Mesenchymal stem cell (in vitro differentiated cells and primary cell): ENCODE measurements at regions not wholly inside any gene's neighbourhood (a gene's known extent, or its start where the extent isn't known, plus 50 kb on each side); places are given as distances from the start of the nearest gene placed in this dataset.

Source experiments
- DNase-seq: peaks from one replicate; pipeline ENCODE4 v3.0.0-alpha.2; 2013
- H2AFZ ChIP-seq: one replicate; pipeline ENCODE4 v1.6.1; 2013; ENCODE audit warnings: low read depth, mild to moderate bottlenecking, control low read depth, inconsistent platforms, low read length, moderate library complexity
- H2AK5ac ChIP-seq: 2 replicates; pipeline ENCODE4 v1.6.1; 2013; ENCODE audit warnings: low read length, moderate library complexity, mild to moderate bottlenecking, inconsistent platforms; ENCODE audit not compliant: severe bottlenecking
- H2BK120ac ChIP-seq: one replicate; pipeline ENCODE4 v1.6.1; 2013; ENCODE audit warnings: low read depth, mild to moderate bottlenecking, inconsistent platforms, low read length, moderate library complexity
- H2BK12ac ChIP-seq, 2 experiments: one replicate each; pipeline ENCODE4 v1.6.1; 2013; ENCODE audit warnings: inconsistent platforms in 2 of 2, low read length in 2 of 2, mild to moderate bottlenecking in 2 of 2, moderate library complexity in 2 of 2, control low read depth in 1 of 2
- H2BK15ac ChIP-seq: one replicate; pipeline ENCODE4 v1.6.1; 2013; ENCODE audit warnings: mild to moderate bottlenecking, low read depth, inconsistent platforms; ENCODE audit not compliant: poor library complexity, severe bottlenecking
- H2BK5ac ChIP-seq: 2 replicates; pipeline ENCODE4 v1.6.1; 2013; ENCODE audit warnings: low read depth, mild to moderate bottlenecking, low read length, control low read depth, inconsistent platforms; ENCODE audit not compliant: poor library complexity, severe bottlenecking
- H3K14ac ChIP-seq, 2 experiments: one replicate each; pipeline ENCODE4 v1.6.1; 2013; ENCODE audit warnings: inconsistent platforms in 2 of 2, low read length in 2 of 2, control low read depth in 1 of 2, mild to moderate bottlenecking in 1 of 2, moderate library complexity in 1 of 2
- H3K18ac ChIP-seq, 2 experiments: one replicate each; pipeline ENCODE4 v1.6.1; 2013; ENCODE audit warnings: inconsistent platforms in 2 of 2, low read length in 2 of 2, control low read depth in 1 of 2, low read depth in 1 of 2, mild to moderate bottlenecking in 1 of 2
- H3K23ac ChIP-seq, 2 experiments: one replicate each; pipeline ENCODE4 v1.6.1; 2013; ENCODE audit warnings: inconsistent platforms in 2 of 2, low read length in 2 of 2, mild to moderate bottlenecking in 2 of 2, moderate library complexity in 2 of 2, control low read depth in 1 of 2
- H3K27ac ChIP-seq: 2 replicates; pipeline ENCODE4 v1.5.1; 2013; ENCODE audit warnings: mild to moderate bottlenecking, moderate library complexity, low read length, control low read depth, inconsistent platforms; ENCODE audit not compliant: poor library complexity, severe bottlenecking
- H3K27me3 ChIP-seq, 2 experiments: 2 replicates each; pipeline versions ENCODE4 v1.6.1 to v1.7.0; 2013; ENCODE audit warnings: low read length in 2 of 2, mild to moderate bottlenecking in 2 of 2, moderate library complexity in 2 of 2, control low read depth in 1 of 2, inconsistent platforms in 1 of 2; ENCODE audit not compliant: control insufficient read depth in 1 of 2, insufficient read depth in 1 of 2
- H3K36me3 ChIP-seq, 2 experiments: 2 replicates each; pipeline versions ENCODE4 v1.6.1 to v1.7.0; 2013; ENCODE audit warnings: low read length in 2 of 2, control low read depth in 1 of 2, inconsistent platforms in 1 of 2, low read depth in 1 of 2, mild to moderate bottlenecking in 1 of 2; ENCODE audit not compliant: insufficient read depth in 2 of 2, control insufficient read depth in 1 of 2
- H3K4ac ChIP-seq, 2 experiments: one replicate each; pipeline ENCODE4 v1.6.1; 2013; ENCODE audit warnings: inconsistent platforms in 2 of 2, low read length in 2 of 2, mild to moderate bottlenecking in 2 of 2, moderate library complexity in 2 of 2, control low read depth in 1 of 2, low read depth in 1 of 2
- H3K4me1 ChIP-seq: 2 replicates; pipeline ENCODE4 v1.6.1; 2013; ENCODE audit warnings: low read depth, low read length, control low read depth; ENCODE audit not compliant: control insufficient read depth, insufficient read depth
- H3K4me2 ChIP-seq: 2 replicates; pipeline ENCODE4 v1.6.1; 2013; ENCODE audit warnings: low read length, mild to moderate bottlenecking, inconsistent platforms; ENCODE audit not compliant: poor library complexity, severe bottlenecking
- H3K4me3 ChIP-seq, 2 experiments: 2 replicates each; pipeline versions ENCODE4 v1.5.1 to v1.7.0; 2013; ENCODE audit warnings: low read length in 2 of 2, mild to moderate bottlenecking in 2 of 2, control low read depth in 1 of 2, low read depth in 1 of 2; ENCODE audit not compliant: insufficient read depth in 1 of 2
- H3K79me1 ChIP-seq: replicated peaks from 2 replicates; pipeline ENCODE4 v1.6.1; 2013; ENCODE audit warnings: mild to moderate bottlenecking, control low read depth, low read length, inconsistent platforms; ENCODE audit not compliant: poor library complexity, severe bottlenecking
- H3K9ac ChIP-seq: 2 replicates; pipeline ENCODE4 v1.7.0; 2013; ENCODE audit warnings: mild to moderate bottlenecking, low read length, moderate library complexity
- H3K9me3 ChIP-seq: 2 replicates; pipeline ENCODE4 v1.7.0; 2013; ENCODE audit warnings: mild to moderate bottlenecking, low read length; ENCODE audit not compliant: control insufficient read depth
- H4K8ac ChIP-seq: one replicate; pipeline ENCODE4 v1.6.1; 2013; ENCODE audit warnings: inconsistent platforms, mild to moderate bottlenecking, low read length, moderate library complexity
- H4K91ac ChIP-seq: one replicate; pipeline ENCODE4 v1.6.1; 2013; ENCODE audit warnings: mild to moderate bottlenecking, low read length, inconsistent platforms
- WGBS: methylation state at CpG from one replicate; pipeline ENCODE4 v1.1.7; 2013; ENCODE audit warnings: mixed read lengths; 5-methylcytosine and 5-hydroxymethylcytosine counted together

DNA sequence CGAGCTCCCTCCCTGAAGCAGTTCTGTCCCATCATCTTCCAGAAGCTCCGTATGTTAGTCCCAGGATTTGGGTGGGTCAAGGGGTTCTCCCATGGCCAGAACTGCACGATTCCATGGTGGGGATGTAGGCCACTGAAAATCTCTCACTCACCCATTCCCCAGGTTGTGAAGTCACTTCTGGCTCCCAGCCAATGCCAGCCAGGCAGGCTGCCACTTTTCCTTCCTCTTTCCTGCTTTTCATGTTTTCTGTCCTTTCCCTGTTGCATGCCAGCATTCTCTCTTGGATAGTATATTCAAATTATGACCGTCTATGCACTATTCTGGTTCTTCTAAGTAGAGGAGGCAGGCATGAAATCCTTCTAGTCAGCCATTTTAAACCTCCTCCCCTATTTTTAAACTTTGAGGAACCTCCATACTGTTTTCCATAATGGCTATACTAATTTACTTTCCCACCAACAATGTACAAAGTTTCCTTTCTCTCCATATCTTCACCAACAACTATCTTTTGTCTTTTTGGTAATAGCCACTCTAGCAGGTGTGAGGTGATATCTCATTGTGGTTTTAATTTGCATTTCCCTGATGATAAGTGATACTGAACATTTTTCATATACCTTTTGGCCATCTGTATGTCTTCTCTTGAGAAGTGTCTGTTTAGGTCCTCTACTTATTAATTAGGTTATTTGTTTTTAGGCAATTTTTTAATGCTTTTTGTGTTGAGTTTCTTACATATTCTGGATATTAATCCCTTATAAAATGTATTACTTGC lies 182.1 kb upstream of the TET2 start:
- Histone ChIP-seq H3K9ac (no peak overlapping the region), H3K23ac (no peak overlapping the region), H3K9me3 (peaks cover 5% of the 10 kb centered on the region), H4K91ac (no peak overlapping the region), H2BK12ac (no peak overlapping the region), H3K4me3 (no peak overlapping the region), H3K79me1 (no peaks in the 10 kb centered on the region), H3K4me2 (no peak overlapping the region), H3K27ac (no peak overlapping the region), H2AK5ac (no peak overlapping the region), H2BK120ac (no peak overlapping the region), H3K27me3 (no peaks in the 10 kb centered on the region), H4K8ac (no peak overlapping the region), H2BK15ac (no peak overlapping the region), H2AFZ (no peak overlapping the region), H2BK5ac (no peak overlapping the region), H3K14ac (no peak overlapping the region), H3K18ac (no peak overlapping the region), H3K4me1 (no peaks in the 10 kb centered on the region), H3K4ac (no peak overlapping the region), H3K36me3 (no peaks in the 10 kb centered on the region)
- 64% methylated on average over 4 of the region's 4 CpGs for WGBS
- DNase-seq = no peak

DNA sequence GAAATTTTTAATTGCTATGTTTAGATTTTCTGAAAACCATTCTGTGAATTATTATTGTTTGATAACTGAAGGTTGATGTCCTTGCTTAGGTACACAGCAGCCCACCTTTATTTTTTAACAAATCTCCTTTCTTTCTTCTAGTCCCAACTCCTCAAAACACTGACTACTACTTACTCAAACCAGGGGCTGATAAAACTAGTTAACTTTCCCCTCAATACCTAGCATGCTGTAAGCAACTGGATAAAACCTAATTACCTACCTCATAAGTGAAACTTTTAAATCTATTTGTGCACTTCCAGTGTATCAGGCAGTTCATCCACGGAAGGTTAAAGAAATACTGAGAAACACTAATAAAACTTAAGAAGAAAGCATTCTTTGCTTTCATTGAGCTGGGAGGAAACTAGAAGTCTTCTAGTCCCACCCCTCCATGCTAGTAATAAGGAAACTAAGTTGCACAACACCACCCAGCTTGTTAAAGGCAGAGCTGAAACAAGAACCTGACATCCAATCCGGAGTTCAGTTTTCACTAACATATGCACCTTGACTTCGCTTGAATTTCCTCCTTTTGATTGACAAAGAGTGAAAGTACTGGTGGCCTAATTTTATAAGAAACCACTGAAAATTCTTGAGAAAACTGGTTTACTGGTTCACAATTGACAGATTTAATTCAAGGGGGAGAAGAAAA lies 180.2 kb upstream of the TET2 start:
- H3K27ac ChIP-seq = no peak overlapping the region
- H3K14ac ChIP-seq = no peak overlapping the region
- H3K9ac ChIP-seq = no peak overlapping the region
- H3K79me1 ChIP-seq = no peaks in the 10 kb centered on the region
- H4K8ac ChIP-seq = no peak overlapping the region
- H3K23ac ChIP-seq = no peak overlapping the region
- H2BK15ac ChIP-seq = no peak overlapping the region
- no peak overlapping the region for H2AK5ac ChIP-seq
- no peak overlapping the region for H3K4me2 ChIP-seq
- WGBS = 86% methylated on average over 1 of the region's 3 CpGs
- no peak overlapping the region for H4K91ac ChIP-seq
- no peak overlapping the region for H3K18ac ChIP-seq
- no peak for DNase-seq
- peaks cover 3% of the 10 kb centered on the region for H3K9me3 ChIP-seq
- H3K36me3 ChIP-seq = no peaks in the 10 kb centered on the region
- H2AFZ ChIP-seq = no peak overlapping the region
- no peak overlapping the region for H2BK120ac ChIP-seq
- no peak overlapping the region for H3K4me3 ChIP-seq
- no peak overlapping the region for H2BK12ac ChIP-seq
- H3K27me3 ChIP-seq = no peaks in the 10 kb centered on the region
- H3K4ac ChIP-seq = no peak overlapping the region
- no peak overlapping the region for H2BK5ac ChIP-seq
- H3K4me1 ChIP-seq = no peaks in the 10 kb centered on the region

DNA sequence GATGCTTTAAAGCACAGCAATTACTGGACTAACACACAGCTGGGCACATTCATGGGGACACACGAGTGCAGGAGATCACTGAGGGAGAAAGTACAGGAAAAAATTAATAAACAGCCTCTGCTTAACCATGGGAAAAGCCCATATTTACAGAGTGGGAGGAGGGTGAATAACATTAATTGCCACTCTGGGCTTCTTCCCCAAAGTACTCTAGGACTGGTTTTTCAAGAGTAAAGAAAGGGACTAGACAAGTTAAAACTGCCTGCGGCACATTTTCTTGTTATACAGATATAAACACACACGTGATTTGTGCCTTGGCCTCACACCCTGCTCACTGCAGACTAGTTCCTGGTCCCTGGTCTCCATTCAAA lies 179.7 kb upstream of the TET2 start:
- Histone ChIP-seq H2BK15ac (no peak overlapping the region), H2AFZ (no peak overlapping the region), H3K9me3 (peaks cover 3% of the 10 kb centered on the region), H2BK120ac (no peak overlapping the region), H3K27ac (no peak overlapping the region), H3K14ac (no peak overlapping the region), H4K8ac (no peak overlapping the region), H2AK5ac (no peak overlapping the region), H3K36me3 (no peaks in the 10 kb centered on the region), H3K4me1 (no peaks in the 10 kb centered on the region), H2BK5ac (no peak overlapping the region), H3K23ac (no peak overlapping the region), H3K4me3 (no peak overlapping the region), H3K4ac (no peak overlapping the region), H3K18ac (no peak overlapping the region), H4K91ac (no peak overlapping the region), H3K79me1 (no peaks in the 10 kb centered on the region), H3K4me2 (no peak overlapping the region), H2BK12ac (no peak overlapping the region), H3K27me3 (no peaks in the 10 kb centered on the region), H3K9ac (no peak overlapping the region)
- no peak for DNase-seq
- 69% methylated on average over 2 of the region's 3 CpGs for WGBS

DNA sequence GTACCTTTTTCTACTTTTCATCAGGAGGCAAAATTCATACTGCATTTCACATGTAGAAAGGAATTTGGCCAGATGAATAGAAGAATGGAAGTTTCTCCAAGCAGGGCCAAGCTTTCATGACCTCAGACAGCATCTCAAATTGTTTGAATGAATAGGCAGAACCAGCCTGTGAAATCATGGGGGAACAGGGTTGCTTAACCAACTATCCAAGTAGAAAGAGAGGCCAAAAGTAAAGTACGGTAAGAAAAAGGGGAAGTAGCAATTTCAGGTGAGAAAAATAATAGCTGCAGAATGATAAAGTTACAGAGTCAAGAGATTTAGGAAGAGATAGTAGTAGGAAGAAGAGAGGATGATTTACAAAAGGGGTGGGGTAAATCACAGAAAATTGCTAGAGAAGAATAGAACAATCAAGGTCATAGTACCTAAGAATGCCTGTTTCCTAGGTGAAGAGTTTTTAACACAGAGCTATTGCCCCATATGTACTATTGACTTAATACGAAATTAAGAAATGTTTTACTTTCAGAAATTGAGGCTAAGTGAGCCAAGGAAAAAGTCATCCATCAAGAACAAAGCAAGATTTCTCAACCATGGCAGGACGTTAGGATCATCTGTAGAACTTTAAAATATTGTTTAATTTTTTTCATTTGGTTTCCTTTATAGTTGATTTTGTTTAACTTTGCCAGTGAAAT lies 177.1 kb upstream of the TET2 start:
- no peak overlapping the region for H2BK120ac ChIP-seq
- no peak overlapping the region for H3K9ac ChIP-seq
- no peak for DNase-seq
- no peak overlapping the region for H3K18ac ChIP-seq
- H3K4me3 ChIP-seq = no peak overlapping the region
- H2BK15ac ChIP-seq = no peak overlapping the region
- H4K91ac ChIP-seq = no peak overlapping the region
- no peak overlapping the region for H2BK12ac ChIP-seq
- H3K4ac ChIP-seq = no peak overlapping the region
- no peak overlapping the region for H3K23ac ChIP-seq
- no peaks in the 10 kb centered on the region for H3K9me3 ChIP-seq
- H3K27ac ChIP-seq = no peak overlapping the region
- no peak overlapping the region for H4K8ac ChIP-seq
- no peak overlapping the region for H3K14ac ChIP-seq
- H3K27me3 ChIP-seq = no peaks in the 10 kb centered on the region
- WGBS = 91% methylated on average over 1 of the region's 3 CpGs
- no peaks in the 10 kb centered on the region for H3K36me3 ChIP-seq
- H3K4me1 ChIP-seq = no peaks in the 10 kb centered on the region
- no peak overlapping the region for H2AFZ ChIP-seq
- no peak overlapping the region for H2AK5ac ChIP-seq
- no peak overlapping the region for H3K4me2 ChIP-seq
- H2BK5ac ChIP-seq = no peak overlapping the region
- no peaks in the 10 kb centered on the region for H3K79me1 ChIP-seq
